H1 (cell line): ENCODE measurements at regions not wholly inside any gene's neighbourhood (a gene's known extent, or its start where the extent isn't known, plus 50 kb on each side); places are given as distances from the start of the nearest gene placed in this dataset.

ENCODE experiments used
- ATF2 ChIP-seq: IDR thresholded peaks from 2 replicates; pipeline ENCODE4 v1.6.1; 2012; ENCODE audit warnings: low read length, inconsistent platforms
- CREB1 ChIP-seq: IDR thresholded peaks from 2 replicates; pipeline ENCODE4 v1.6.1; 2012; ENCODE audit warnings: inconsistent platforms
- CTCF ChIP-seq, 3 experiments: IDR thresholded peaks; 1 replicate in 2 of 3; 2 replicates in 1 of 3; pipeline versions ENCODE4 v1.5.1 to v1.6.1; 2011; ENCODE audit warnings: low read length in 3 of 3, mild to moderate bottlenecking in 3 of 3, inconsistent platforms in 2 of 3, low read depth in 1 of 3, moderate library complexity in 1 of 3; ENCODE audit not compliant: insufficient read depth in 1 of 3; ENCODE audit errors: control extremely low read depth in 1 of 3
- EZH2 ChIP-seq: fragments of 200-600 bp; sonication (generic); IDR thresholded peaks from 2 replicates; pipeline ENCODE4 v1.7.1; 2012; ENCODE audit warnings: low read depth, mild to moderate bottlenecking, moderate library complexity, low read length, inconsistent platforms; ENCODE audit not compliant: severe bottlenecking
- HDAC2 ChIP-seq, 2 experiments: fragments of 300-600 bp in 1 of 2; sonication (generic) in 1 of 2; IDR thresholded peaks; 2 replicates each; pipeline ENCODE4 v1.6.1; 2011 to 2012; ENCODE audit warnings: low read depth in 2 of 2, low read length in 2 of 2, mild to moderate bottlenecking in 2 of 2, moderate library complexity in 2 of 2, borderline replicate concordance in 1 of 2, inconsistent platforms in 1 of 2
- JUN ChIP-seq: IDR thresholded peaks from 2 replicates; pipeline ENCODE4 v1.6.1; 2011; ENCODE audit warnings: low read depth, mild to moderate bottlenecking, improper control_type of control experiment, low read length
- KDM1A ChIP-seq: fragments of 200-600, 300-600 bp; sonication (generic); IDR thresholded peaks from 2 replicates; pipeline ENCODE4 v1.7.1; 2016; ENCODE audit warnings: mild to moderate bottlenecking, low read length, borderline replicate concordance
- POLR2A ChIP-seq, 2 experiments: IDR thresholded peaks; 1 replicate in 1 of 2; 2 replicates in 1 of 2; pipeline ENCODE4 v1.6.1; 2011; ENCODE audit warnings: low read depth in 2 of 2, low read length in 2 of 2, mild to moderate bottlenecking in 2 of 2; ENCODE audit errors: control extremely low read depth in 1 of 2
- RFX5 ChIP-seq: IDR thresholded peaks from 2 replicates; pipeline ENCODE4 v1.6.1; 2011; ENCODE audit warnings: low read depth, low read length, improper control_type of control experiment, borderline replicate concordance
- SAP30 ChIP-seq: fragments of 300-600 bp; sonication (generic); IDR thresholded peaks from 2 replicates; pipeline ENCODE4 v1.7.1; 2012; ENCODE audit warnings: low read length, moderate library complexity, mild to moderate bottlenecking, inconsistent platforms; ENCODE audit not compliant: insufficient read depth, insufficient replicate concordance
- SP2 ChIP-seq: IDR thresholded peaks from 2 replicates; pipeline ENCODE4 v1.6.1; 2012; ENCODE audit warnings: mild to moderate bottlenecking, low read length, inconsistent platforms

GRCh38 chr2:123894167-123894566 is 130.9 kb upstream of the CNTNAP5 start:
- TF ChIP-seq CTCF (IDR thresholded peaks at IDR 0.05; ENCODE audit: control extremely low read depth in 1 of 3, insufficient read depth in 1 of 3, low read depth in 1 of 3, low read length in 3 of 3): no peak
- TF ChIP-seq KDM1A: no peak
- TF ChIP-seq JUN: no peak
- no peak for TF ChIP-seq RFX5
- no peak for TF ChIP-seq ATF2
- no peak for TF ChIP-seq CREB1
- no peak for TF ChIP-seq SAP30
- no peak for TF ChIP-seq POLR2A (IDR thresholded peaks at IDR 0.05; ENCODE audit: control extremely low read depth in 1 of 2, low read depth in 2 of 2, low read length in 2 of 2)
- TF ChIP-seq HDAC2 (IDR thresholded peaks at IDR 0.05; ENCODE audit: borderline replicate concordance in 1 of 2, low read depth in 2 of 2, low read length in 2 of 2): no peak
- no peak for TF ChIP-seq EZH2
- TF ChIP-seq SP2: no peak
